Erythroblast (primary cell): ENCODE measurements at regions not wholly inside any gene's neighbourhood (a gene's known extent, or its start where the extent isn't known, plus 50 kb on each side); places are given as distances from the start of the nearest gene placed in this dataset.

Experiments used
- DNase-seq, 2 experiments: peaks; one replicate each; lab custom pipeline; 2025; lab: John Stamatoyannopoulos, UW
- GATA1 ChIP-seq: IDR thresholded peaks from 2 replicates; pipeline ENCODE4 v1.6.1; 2011; ENCODE audit warnings: low read depth, mild to moderate bottlenecking, control low read depth, low read length, moderate library complexity
- POLR2A ChIP-seq: IDR thresholded peaks from 2 replicates; pipeline ENCODE4 v1.6.1; 2011; ENCODE audit warnings: mild to moderate bottlenecking, low read length

DNA sequence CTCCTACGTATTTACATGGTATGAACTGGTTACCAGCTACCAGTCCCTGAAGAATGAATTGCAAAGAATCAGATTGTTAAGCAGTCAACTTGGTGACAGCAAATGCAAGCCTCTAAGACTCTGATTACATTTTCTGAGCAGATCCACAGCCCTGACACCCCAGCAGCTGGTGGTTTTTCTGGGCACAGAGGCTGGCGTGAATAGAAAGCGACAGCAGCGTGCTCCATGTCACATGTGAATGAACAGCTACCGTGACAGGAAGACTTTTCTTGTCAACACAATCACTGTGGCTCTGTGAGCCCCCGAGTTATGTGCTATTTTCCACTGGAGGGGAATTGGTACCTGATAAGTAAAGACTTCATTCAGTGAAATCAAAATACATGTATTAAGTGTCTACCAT is 93.2 kb upstream of the CBLN2 start:
- TF ChIP-seq GATA1 (no peak), POLR2A (no peak)
- DNase-seq = no peak

GRCh38 chr18:72636611-72637010 is 92.5 kb upstream of the CBLN2 start:
- DNase-seq = no peak
- no peak for TF ChIP-seq GATA1
- no peak for TF ChIP-seq POLR2A

DNA sequence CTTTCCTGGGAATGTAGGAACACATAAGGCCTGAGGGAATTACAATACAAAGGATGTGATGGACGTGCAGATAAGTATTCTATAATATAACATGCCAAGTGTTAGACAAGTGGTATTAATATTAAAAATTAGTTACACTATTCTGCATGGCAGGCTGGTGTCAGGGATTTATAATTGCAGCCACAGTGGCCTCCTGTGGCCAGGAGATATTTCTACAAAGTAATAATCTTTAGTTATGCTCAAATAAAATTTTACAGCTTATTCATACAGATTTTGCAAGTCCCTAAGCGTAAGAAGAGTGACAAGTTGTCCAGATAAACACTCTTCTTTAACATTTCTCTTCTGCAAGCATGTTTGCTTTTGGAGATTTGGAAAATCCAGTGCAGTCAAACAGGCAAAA is 90.4 kb upstream of the CBLN2 start:
- TF ChIP-seq POLR2A = no peak
- TF ChIP-seq GATA1 = no peak
- no peak for DNase-seq

GRCh38 chr18:72630991-72631390 is 86.8 kb upstream of the CBLN2 start:
- TF ChIP-seq POLR2A (no peak), GATA1 (no peak)
- no peak for DNase-seq

GRCh38 chr18:72623444-72623843 is 79.3 kb upstream of the CBLN2 start:
- no peak for TF ChIP-seq POLR2A
- no peak for TF ChIP-seq GATA1
- no peak for DNase-seq

DNA sequence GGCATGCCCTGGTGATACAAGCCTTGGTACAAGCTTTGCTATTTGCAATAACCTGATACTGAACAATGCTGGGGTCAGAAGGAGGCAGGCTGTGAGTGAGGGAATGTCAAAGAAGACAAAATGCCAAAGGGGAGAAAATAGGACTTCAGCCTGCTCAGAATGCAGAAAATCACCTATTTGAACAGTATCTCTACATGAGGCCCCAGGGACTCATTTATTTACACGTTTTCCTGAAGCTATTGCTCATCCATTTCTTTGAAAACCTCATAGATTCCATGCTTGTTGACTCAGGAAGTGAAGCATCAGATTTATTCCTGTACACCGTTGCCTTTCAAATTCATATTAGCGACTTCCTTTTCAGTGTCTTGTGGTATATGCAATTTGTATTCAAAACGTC is 69.4 kb upstream of the CBLN2 start:
- TF ChIP-seq POLR2A (no peak), GATA1 (no peak)
- no peak for DNase-seq

DNA sequence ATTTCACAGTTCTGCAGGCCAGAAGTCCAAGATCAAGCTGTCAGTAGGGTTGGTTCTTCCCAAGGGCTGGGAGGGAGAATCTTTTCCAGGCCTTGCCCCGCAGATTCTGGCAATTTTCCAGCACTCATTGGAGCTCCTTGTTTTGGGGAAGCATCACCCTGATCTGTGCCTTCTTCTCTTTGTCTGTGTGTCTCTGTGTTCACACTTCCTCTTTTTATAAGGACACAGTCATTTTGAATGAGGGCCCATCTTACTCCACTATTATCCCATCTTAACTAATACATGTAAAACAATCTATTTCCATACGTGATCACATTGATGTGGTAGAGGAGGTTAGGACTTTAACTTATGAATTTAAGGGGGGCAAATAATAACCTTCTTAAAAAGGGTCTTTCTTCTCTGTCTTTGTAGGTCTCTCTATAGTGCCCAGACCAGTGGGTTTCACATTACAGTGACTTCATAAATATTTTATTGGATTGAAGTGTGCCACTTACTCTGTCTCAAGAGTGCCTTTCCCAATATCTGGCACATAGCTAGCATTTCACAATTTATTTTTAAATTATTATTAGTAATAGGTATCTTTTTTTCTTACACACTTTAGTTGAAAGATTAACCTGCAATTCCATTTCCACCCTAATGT is 68.9 kb upstream of the CBLN2 start:
- no peak for DNase-seq
- TF ChIP-seq GATA1 = no peak
- no peak for TF ChIP-seq POLR2A

DNA sequence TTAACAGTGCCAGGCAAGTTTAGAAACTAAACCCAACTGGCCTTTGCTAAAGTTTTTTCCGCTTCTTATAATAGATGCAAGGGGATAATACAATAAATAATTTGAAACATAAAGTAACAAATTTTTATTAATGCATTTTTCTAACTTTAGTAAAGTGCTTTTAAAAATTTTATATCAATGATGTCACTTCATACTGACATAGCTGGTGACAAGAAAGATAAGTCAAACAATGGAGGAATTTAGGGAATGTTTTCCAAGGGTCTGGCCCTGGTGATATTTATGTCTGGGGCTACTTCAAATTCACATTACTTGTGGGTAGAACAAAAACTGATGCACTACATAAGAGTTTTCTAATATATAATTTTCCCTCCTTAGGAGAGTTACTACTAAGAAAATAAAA is 61.2 kb upstream of the CBLN2 start:
- TF ChIP-seq GATA1 (no peak), POLR2A (no peak)

GRCh38 chr18:72601944-72602343 is 57.8 kb upstream of the CBLN2 start:
- no peak for DNase-seq
- TF ChIP-seq POLR2A = no peak
- TF ChIP-seq GATA1 = no peak

More for the DNA sequence above, 61.2 kb upstream of the CBLN2 start:
- DNase-seq = no peak

DNA sequence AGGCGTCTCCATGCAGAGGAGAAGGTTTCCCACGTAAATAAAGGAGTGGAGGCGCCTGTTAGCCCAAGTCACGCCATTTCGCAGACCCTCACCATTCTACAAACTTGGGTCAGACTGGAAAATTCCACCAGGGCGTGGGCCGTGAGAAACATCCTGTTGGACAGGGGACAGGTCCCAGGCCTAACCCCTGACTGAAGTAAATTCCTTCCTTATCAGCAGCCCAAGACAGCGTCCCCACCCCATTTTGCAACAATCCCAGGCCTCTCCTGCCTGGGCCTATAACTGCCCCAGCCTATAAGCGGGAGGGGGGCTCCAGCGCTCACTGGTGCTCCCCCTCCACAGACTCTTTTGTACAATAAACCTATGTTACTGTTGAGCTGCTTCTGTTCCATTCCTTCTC is 57.3 kb upstream of the CBLN2 start:
- TF ChIP-seq GATA1 (no peak), POLR2A (no peak)
- DNase-seq = no peak
